Calu3 (cell line): ENCODE measurements at regions not wholly inside any gene's neighbourhood (a gene's known extent, or its start where the extent isn't known, plus 50 kb on each side); places are given as distances from the start of the nearest gene placed in this dataset.
A peak's percentile ranks its signal among the peaks of the same experiment; 100 is the strongest.

Experiments
- BruUV-seq: library from RNA; stranded (reverse); fragments of 400-500 nt; replicated peaks from 2 replicates; lab custom pipeline; 2021; lab: Mats Ljungman, UMichigan
- CTCF ChIA-PET: fragments of 300-600 bp; sonication (Branson Sonifier 250); formaldehyde crosslinking; loops from one replicate; lab custom pipeline; 2022; ENCODE audit warnings: antibody characterized with exemption; lab: Charles Lee
- DNase-seq: peaks from one replicate; pipeline ENCODE4 v3.0.0; 2022
- H3K27ac Mint-ChIP-seq: one replicate; pipeline ENCODE4 v1.8.0; 2022; ENCODE audit warnings: mixed read lengths; ENCODE audit not compliant: unreplicated experiment
- H3K27me3 Mint-ChIP-seq: one replicate; pipeline ENCODE4 v1.8.0; 2022; ENCODE audit warnings: mixed read lengths; ENCODE audit not compliant: unreplicated experiment
- H3K36me3 Mint-ChIP-seq: one replicate; pipeline ENCODE4 v1.8.0; 2022; ENCODE audit warnings: mild to moderate bottlenecking, moderate library complexity, mixed read lengths; ENCODE audit not compliant: insufficient read depth, unreplicated experiment
- H3K4me1 Mint-ChIP-seq: one replicate; pipeline ENCODE4 v1.8.0; 2022; ENCODE audit warnings: mild to moderate bottlenecking, low read depth, mixed read lengths; ENCODE audit not compliant: unreplicated experiment
- H3K4me3 Mint-ChIP-seq: one replicate; pipeline ENCODE4 v1.8.0; 2022; ENCODE audit warnings: mild to moderate bottlenecking, low read depth, moderate library complexity, mixed read lengths; ENCODE audit not compliant: unreplicated experiment
- H3K9me3 Mint-ChIP-seq: one replicate; pipeline ENCODE4 v1.8.0; 2022; ENCODE audit warnings: low read depth, mixed read lengths; ENCODE audit not compliant: unreplicated experiment
- CTCF ChIP-seq: fragments of 200-600 bp; IDR thresholded peaks from one replicate; pipeline ENCODE4 v1.8.0; 2022; ENCODE audit warnings: antibody characterized with exemption; ENCODE audit not compliant: unreplicated experiment
- intact Hi-C: fragments of 100-400 bp; cut with micrococcal nuclease; formaldehyde crosslinking; loops from one replicate; pipeline ENCODE4 v1.10.0; 2022; ENCODE audit not compliant: unreplicated experiment

- no peak for TF ChIP-seq CTCF
- BruUV-seq = no TSS peak
- intact Hi-C loops = no loop called here
- no peak for DNase-seq
- H3K27ac Mint-ChIP-seq = no peak overlapping the region
- peaks cover 20% of the 10 kb centered on the region for H3K27me3 Mint-ChIP-seq
- no peak overlapping the region for H3K4me3 Mint-ChIP-seq
- CTCF ChIA-PET = interaction anchor here (0.6 kb wide), 1 partner anchor 206 kb away, joined by 3 read pairs; no protein-coding TSS in a partner anchor
- peaks cover 9% of the 10 kb centered on the region for H3K9me3 Mint-ChIP-seq
- H3K4me1 Mint-ChIP-seq = peaks cover 9% of the 10 kb centered on the region
- H3K36me3 Mint-ChIP-seq = no peaks in the 10 kb centered on the region
Measured at GRCh38 chr5:13569090-13569715, 375.3 kb downstream of the DNAH5 start.

- Mint-ChIP-seq H3K4me1 (peaks cover 9% of the 10 kb centered on the region), H3K27ac (no peak overlapping the region), H3K4me3 (no peak overlapping the region), H3K9me3 (peaks cover 12% of the 10 kb centered on the region), H3K36me3 (no peaks in the 10 kb centered on the region), H3K27me3 (peaks cover 20% of the 10 kb centered on the region)
- no peak for TF ChIP-seq CTCF
- no peak for DNase-seq
- BruUV-seq = no TSS peak
- intact Hi-C loops = no loop called here
- CTCF ChIA-PET = no interaction called here
Measured at GRCh38 chr5:13567819-13568218, 376.7 kb downstream of the DNAH5 start.

GRCh38 chr5:13566871-13567339 lies 377.6 kb downstream of the DNAH5 start:
- no TSS peak for BruUV-seq
- H3K36me3 Mint-ChIP-seq = no peaks in the 10 kb centered on the region
- H3K4me3 Mint-ChIP-seq = no peak overlapping the region
- peaks cover 20% of the 10 kb centered on the region for H3K27me3 Mint-ChIP-seq
- peaks cover 9% of the 10 kb centered on the region for H3K4me1 Mint-ChIP-seq
- peaks cover 13% of the 10 kb centered on the region for H3K9me3 Mint-ChIP-seq
- no peak for TF ChIP-seq CTCF
- CTCF ChIA-PET = interaction anchor here (0.6 to 0.7 kb wide), 2 partner anchors 29 to 685 kb away, joined by 3 read pairs; no protein-coding TSS in a partner anchor
- no peak overlapping the region for H3K27ac Mint-ChIP-seq
- intact Hi-C loops = no loop called here
- DNase-seq = peak; percentile 13

- H3K4me3 Mint-ChIP-seq = no peak overlapping the region
- H3K9me3 Mint-ChIP-seq = peaks cover 4% of the 10 kb centered on the region
- TF ChIP-seq CTCF = no peak
- intact Hi-C loops = no loop called here
- BruUV-seq = no TSS peak
- no peak for DNase-seq
- H3K4me1 Mint-ChIP-seq = no peaks in the 10 kb centered on the region
- CTCF ChIA-PET = no interaction called here
- H3K27ac Mint-ChIP-seq = no peak overlapping the region
- peaks cover 18% of the 10 kb centered on the region for H3K27me3 Mint-ChIP-seq
- H3K36me3 Mint-ChIP-seq = no peaks in the 10 kb centered on the region
Measured at GRCh38 chr5:13558408-13558807, 386.1 kb downstream of the DNAH5 start.
